H1 (cell line): ENCODE measurements at regions not wholly inside any gene's neighbourhood (a gene's known extent, or its start where the extent isn't known, plus 50 kb on each side); places are given as distances from the start of the nearest gene placed in this dataset.

Experiments used
- EZH2 ChIP-seq: fragments of 200-600 bp; sonication (generic); IDR thresholded peaks from 2 replicates; pipeline ENCODE4 v1.7.1; 2012; ENCODE audit warnings: low read depth, mild to moderate bottlenecking, moderate library complexity, low read length, inconsistent platforms; ENCODE audit not compliant: severe bottlenecking
- HDAC2 ChIP-seq, 2 experiments: fragments of 300-600 bp in 1 of 2; sonication (generic) in 1 of 2; IDR thresholded peaks; 2 replicates each; pipeline ENCODE4 v1.6.1; 2011 to 2012; ENCODE audit warnings: low read depth in 2 of 2, low read length in 2 of 2, mild to moderate bottlenecking in 2 of 2, moderate library complexity in 2 of 2, borderline replicate concordance in 1 of 2, inconsistent platforms in 1 of 2
- POLR2AphosphoS5 ChIP-seq: IDR thresholded peaks from 2 replicates; pipeline ENCODE4 v1.6.1; 2011; ENCODE audit warnings: low read depth, low read length
- POU5F1 ChIP-seq: IDR thresholded peaks from 2 replicates; pipeline ENCODE4 v1.6.1; 2011; ENCODE audit warnings: low read depth, mild to moderate bottlenecking, low read length, moderate library complexity
- RAD21 ChIP-seq, 2 experiments: IDR thresholded peaks in 1 of 2; conservative IDR thresholded peaks in 1 of 2; 2 replicates each; pipeline ENCODE4 v1.6.1; 2011; ENCODE audit warnings: low read depth in 2 of 2, low read length in 2 of 2, improper control_type of control experiment in 1 of 2, inconsistent platforms in 1 of 2, mild to moderate bottlenecking in 1 of 2, moderate library complexity in 1 of 2
- RFX5 ChIP-seq: IDR thresholded peaks from 2 replicates; pipeline ENCODE4 v1.6.1; 2011; ENCODE audit warnings: low read depth, low read length, improper control_type of control experiment, borderline replicate concordance
- SAP30 ChIP-seq: fragments of 300-600 bp; sonication (generic); IDR thresholded peaks from 2 replicates; pipeline ENCODE4 v1.7.1; 2012; ENCODE audit warnings: low read length, moderate library complexity, mild to moderate bottlenecking, inconsistent platforms; ENCODE audit not compliant: insufficient read depth, insufficient replicate concordance
- SP1 ChIP-seq: IDR thresholded peaks from 2 replicates; pipeline ENCODE4 v1.6.1; 2011; ENCODE audit warnings: low read depth, low read length
- TF ChIP-seq, protein P1 (sequence below), 3 experiments: IDR thresholded peaks; 1 replicate in 2 of 3; 2 replicates in 1 of 3; pipeline versions ENCODE4 v1.5.1 to v1.6.1; 2011; ENCODE audit warnings: low read length in 3 of 3, mild to moderate bottlenecking in 3 of 3, inconsistent platforms in 2 of 3, low read depth in 1 of 3, moderate library complexity in 1 of 3; ENCODE audit not compliant: insufficient read depth in 1 of 3; ENCODE audit errors: control extremely low read depth in 1 of 3
- TF ChIP-seq, protein P2 (sequence below): IDR thresholded peaks from 2 replicates; pipeline ENCODE4 v1.6.1; 2011; ENCODE audit warnings: low read length, improper control_type of control experiment
- TF ChIP-seq, protein P3 (sequence below): fragments of 300-600 bp; sonication (generic); IDR thresholded peaks from 2 replicates; pipeline ENCODE4 v1.7.1; 2012; ENCODE audit warnings: low read length, moderate library complexity, mild to moderate bottlenecking, inconsistent platforms; ENCODE audit not compliant: insufficient replicate concordance

DNA sequence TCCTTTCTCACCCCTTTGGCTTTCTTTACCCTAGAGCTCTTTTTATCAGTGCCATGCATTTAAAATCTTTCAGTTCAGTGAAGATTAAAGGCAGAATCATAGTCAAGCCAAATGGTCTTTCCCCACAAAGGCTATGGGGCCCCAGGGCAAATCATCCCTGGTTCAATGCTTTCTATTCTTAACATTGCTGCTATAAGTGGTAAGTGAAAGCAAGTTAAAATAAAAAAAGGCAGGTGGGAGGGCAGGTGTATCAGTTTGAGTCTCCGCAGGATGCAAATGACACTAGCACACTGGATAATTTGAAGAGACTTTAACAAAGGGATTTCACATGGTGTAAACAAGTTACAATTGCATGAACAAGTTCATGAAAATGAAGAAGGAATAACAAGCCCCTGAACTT is 757.4 kb downstream of the SATB2 start:
- TF ChIP-seq EZH2 (no peak), SP1 (no peak), RAD21 (IDR thresholded peaks at IDR 0.05 in 1 of 2, conservative IDR thresholded peaks at IDR 0.05 in 1 of 2; ENCODE audit: low read depth in 2 of 2, low read length in 2 of 2) (no peak), SAP30 (no peak), POLR2AphosphoS5 (no peak), HDAC2 (IDR thresholded peaks at IDR 0.05; ENCODE audit: borderline replicate concordance in 1 of 2, low read depth in 2 of 2, low read length in 2 of 2) (no peak), POU5F1 (no peak), RFX5 (no peak)
- TF ChIP-seq, protein P1, sequence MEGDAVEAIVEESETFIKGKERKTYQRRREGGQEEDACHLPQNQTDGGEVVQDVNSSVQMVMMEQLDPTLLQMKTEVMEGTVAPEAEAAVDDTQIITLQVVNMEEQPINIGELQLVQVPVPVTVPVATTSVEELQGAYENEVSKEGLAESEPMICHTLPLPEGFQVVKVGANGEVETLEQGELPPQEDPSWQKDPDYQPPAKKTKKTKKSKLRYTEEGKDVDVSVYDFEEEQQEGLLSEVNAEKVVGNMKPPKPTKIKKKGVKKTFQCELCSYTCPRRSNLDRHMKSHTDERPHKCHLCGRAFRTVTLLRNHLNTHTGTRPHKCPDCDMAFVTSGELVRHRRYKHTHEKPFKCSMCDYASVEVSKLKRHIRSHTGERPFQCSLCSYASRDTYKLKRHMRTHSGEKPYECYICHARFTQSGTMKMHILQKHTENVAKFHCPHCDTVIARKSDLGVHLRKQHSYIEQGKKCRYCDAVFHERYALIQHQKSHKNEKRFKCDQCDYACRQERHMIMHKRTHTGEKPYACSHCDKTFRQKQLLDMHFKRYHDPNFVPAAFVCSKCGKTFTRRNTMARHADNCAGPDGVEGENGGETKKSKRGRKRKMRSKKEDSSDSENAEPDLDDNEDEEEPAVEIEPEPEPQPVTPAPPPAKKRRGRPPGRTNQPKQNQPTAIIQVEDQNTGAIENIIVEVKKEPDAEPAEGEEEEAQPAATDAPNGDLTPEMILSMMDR (IDR thresholded peaks at IDR 0.05; ENCODE audit: control extremely low read depth in 1 of 3, insufficient read depth in 1 of 3, low read depth in 1 of 3, low read length in 3 of 3) = no peak
- TF ChIP-seq, protein P2, sequence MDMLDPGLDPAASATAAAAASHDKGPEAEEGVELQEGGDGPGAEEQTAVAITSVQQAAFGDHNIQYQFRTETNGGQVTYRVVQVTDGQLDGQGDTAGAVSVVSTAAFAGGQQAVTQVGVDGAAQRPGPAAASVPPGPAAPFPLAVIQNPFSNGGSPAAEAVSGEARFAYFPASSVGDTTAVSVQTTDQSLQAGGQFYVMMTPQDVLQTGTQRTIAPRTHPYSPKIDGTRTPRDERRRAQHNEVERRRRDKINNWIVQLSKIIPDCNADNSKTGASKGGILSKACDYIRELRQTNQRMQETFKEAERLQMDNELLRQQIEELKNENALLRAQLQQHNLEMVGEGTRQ = no peak
- TF ChIP-seq, protein P3, sequence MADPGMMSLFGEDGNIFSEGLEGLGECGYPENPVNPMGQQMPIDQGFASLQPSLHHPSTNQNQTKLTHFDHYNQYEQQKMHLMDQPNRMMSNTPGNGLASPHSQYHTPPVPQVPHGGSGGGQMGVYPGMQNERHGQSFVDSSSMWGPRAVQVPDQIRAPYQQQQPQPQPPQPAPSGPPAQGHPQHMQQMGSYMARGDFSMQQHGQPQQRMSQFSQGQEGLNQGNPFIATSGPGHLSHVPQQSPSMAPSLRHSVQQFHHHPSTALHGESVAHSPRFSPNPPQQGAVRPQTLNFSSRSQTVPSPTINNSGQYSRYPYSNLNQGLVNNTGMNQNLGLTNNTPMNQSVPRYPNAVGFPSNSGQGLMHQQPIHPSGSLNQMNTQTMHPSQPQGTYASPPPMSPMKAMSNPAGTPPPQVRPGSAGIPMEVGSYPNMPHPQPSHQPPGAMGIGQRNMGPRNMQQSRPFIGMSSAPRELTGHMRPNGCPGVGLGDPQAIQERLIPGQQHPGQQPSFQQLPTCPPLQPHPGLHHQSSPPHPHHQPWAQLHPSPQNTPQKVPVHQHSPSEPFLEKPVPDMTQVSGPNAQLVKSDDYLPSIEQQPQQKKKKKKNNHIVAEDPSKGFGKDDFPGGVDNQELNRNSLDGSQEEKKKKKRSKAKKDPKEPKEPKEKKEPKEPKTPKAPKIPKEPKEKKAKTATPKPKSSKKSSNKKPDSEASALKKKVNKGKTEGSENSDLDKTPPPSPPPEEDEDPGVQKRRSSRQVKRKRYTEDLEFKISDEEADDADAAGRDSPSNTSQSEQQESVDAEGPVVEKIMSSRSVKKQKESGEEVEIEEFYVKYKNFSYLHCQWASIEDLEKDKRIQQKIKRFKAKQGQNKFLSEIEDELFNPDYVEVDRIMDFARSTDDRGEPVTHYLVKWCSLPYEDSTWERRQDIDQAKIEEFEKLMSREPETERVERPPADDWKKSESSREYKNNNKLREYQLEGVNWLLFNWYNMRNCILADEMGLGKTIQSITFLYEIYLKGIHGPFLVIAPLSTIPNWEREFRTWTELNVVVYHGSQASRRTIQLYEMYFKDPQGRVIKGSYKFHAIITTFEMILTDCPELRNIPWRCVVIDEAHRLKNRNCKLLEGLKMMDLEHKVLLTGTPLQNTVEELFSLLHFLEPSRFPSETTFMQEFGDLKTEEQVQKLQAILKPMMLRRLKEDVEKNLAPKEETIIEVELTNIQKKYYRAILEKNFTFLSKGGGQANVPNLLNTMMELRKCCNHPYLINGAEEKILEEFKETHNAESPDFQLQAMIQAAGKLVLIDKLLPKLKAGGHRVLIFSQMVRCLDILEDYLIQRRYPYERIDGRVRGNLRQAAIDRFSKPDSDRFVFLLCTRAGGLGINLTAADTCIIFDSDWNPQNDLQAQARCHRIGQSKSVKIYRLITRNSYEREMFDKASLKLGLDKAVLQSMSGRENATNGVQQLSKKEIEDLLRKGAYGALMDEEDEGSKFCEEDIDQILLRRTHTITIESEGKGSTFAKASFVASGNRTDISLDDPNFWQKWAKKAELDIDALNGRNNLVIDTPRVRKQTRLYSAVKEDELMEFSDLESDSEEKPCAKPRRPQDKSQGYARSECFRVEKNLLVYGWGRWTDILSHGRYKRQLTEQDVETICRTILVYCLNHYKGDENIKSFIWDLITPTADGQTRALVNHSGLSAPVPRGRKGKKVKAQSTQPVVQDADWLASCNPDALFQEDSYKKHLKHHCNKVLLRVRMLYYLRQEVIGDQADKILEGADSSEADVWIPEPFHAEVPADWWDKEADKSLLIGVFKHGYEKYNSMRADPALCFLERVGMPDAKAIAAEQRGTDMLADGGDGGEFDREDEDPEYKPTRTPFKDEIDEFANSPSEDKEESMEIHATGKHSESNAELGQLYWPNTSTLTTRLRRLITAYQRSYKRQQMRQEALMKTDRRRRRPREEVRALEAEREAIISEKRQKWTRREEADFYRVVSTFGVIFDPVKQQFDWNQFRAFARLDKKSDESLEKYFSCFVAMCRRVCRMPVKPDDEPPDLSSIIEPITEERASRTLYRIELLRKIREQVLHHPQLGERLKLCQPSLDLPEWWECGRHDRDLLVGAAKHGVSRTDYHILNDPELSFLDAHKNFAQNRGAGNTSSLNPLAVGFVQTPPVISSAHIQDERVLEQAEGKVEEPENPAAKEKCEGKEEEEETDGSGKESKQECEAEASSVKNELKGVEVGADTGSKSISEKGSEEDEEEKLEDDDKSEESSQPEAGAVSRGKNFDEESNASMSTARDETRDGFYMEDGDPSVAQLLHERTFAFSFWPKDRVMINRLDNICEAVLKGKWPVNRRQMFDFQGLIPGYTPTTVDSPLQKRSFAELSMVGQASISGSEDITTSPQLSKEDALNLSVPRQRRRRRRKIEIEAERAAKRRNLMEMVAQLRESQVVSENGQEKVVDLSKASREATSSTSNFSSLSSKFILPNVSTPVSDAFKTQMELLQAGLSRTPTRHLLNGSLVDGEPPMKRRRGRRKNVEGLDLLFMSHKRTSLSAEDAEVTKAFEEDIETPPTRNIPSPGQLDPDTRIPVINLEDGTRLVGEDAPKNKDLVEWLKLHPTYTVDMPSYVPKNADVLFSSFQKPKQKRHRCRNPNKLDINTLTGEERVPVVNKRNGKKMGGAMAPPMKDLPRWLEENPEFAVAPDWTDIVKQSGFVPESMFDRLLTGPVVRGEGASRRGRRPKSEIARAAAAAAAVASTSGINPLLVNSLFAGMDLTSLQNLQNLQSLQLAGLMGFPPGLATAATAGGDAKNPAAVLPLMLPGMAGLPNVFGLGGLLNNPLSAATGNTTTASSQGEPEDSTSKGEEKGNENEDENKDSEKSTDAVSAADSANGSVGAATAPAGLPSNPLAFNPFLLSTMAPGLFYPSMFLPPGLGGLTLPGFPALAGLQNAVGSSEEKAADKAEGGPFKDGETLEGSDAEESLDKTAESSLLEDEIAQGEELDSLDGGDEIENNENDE = no peak
